ENCODE measurements at regions not wholly inside any gene's neighbourhood (a gene's known extent, or its start where the extent isn't known, plus 50 kb on each side); places are given as distances from the start of the nearest gene placed in this dataset.

GRCh38 chr3:187618722-187619121 is 51.5 kb downstream of the SST start:
- DNase-seq, result no peak

GRCh38 chr3:187617213-187617612 is 53.0 kb downstream of the SST start:
- DNase-seq, result no peak

GRCh38 chr3:187616307-187616972 is 53.8 kb downstream of the SST start:
- DNase-seq, result peak; percentile 34

GRCh38 chr3:187615630-187616029 is 54.6 kb downstream of the SST start:
- no peak for DNase-seq

- DNase-seq, result no peak
Measured at GRCh38 chr3:187612656-187613055, 57.5 kb downstream of the SST start.

GRCh38 chr3:187610981-187611511 is 59.1 kb downstream of the SST start:
- DNase-seq, result no peak

- DNase-seq, result no peak
Measured at GRCh38 chr3:187594272-187594671, 75.9 kb downstream of the SST start.

GRCh38 chr3:187593451-187593850 is 76.7 kb downstream of the SST start:
- no peak for DNase-seq

GRCh38 chr3:187590861-187591576 is 79.2 kb downstream of the SST start:
- DNase-seq, result no peak

GRCh38 chr3:187587076-187587475 is 83.1 kb downstream of the SST start:
- no peak for DNase-seq

GRCh38 chr3:187586226-187586625 is 84.0 kb downstream of the SST start:
- DNase-seq, result no peak

GRCh38 chr3:187572441-187572840 is 97.8 kb downstream of the SST start:
- no peak for DNase-seq

GRCh38 chr3:187571701-187572100 is 98.5 kb downstream of the SST start:
- no peak for DNase-seq

- DNase-seq, result no peak
Measured at GRCh38 chr3:187570776-187571175, 99.4 kb downstream of the SST start.

- no peak for DNase-seq
Measured at GRCh38 chr3:187568171-187568570, 102.0 kb downstream of the SST start.

- DNase-seq, result no peak
Measured at GRCh38 chr3:187567661-187568121, 102.5 kb downstream of the SST start.

- DNase-seq, result no peak
Measured at GRCh38 chr3:187567021-187567420, 103.2 kb downstream of the SST start.

- no peak for DNase-seq
Measured at GRCh38 chr3:187565701-187566100, 104.5 kb downstream of the SST start.

GRCh38 chr3:187558990-187559389 is 111.2 kb downstream of the SST start:
- no peak for DNase-seq

GRCh38 chr3:187551416-187551815 is 118.8 kb downstream of the SST start:
- DNase-seq, result no peak

GRCh38 chr3:187550446-187550845 is 119.7 kb downstream of the SST start:
- DNase-seq, result no peak

GRCh38 chr3:187545366-187545765 is 124.8 kb downstream of the SST start:
- no peak for DNase-seq

- no peak for DNase-seq
Measured at GRCh38 chr3:187544326-187544725, 125.9 kb downstream of the SST start.

- no peak for DNase-seq
Measured at GRCh38 chr3:187540847-187541246, 129.3 kb downstream of the SST start.

Data from effector CD4-positive, alpha-beta T cell (primary cell).